GM12874 (cell line): ENCODE measurements at regions not wholly inside any gene's neighbourhood (a gene's known extent, or its start where the extent isn't known, plus 50 kb on each side); places are given as distances from the start of the nearest gene placed in this dataset.

ENCODE experiments used
- TF ChIP-seq, protein P1 (sequence below): IDR thresholded peaks from 2 replicates; pipeline ENCODE4 v1.5.1; 2011; ENCODE audit warnings: low read depth, mild to moderate bottlenecking, control low read depth, low read length, moderate library complexity; ENCODE audit not compliant: insufficient read depth

- TF ChIP-seq, protein P1, sequence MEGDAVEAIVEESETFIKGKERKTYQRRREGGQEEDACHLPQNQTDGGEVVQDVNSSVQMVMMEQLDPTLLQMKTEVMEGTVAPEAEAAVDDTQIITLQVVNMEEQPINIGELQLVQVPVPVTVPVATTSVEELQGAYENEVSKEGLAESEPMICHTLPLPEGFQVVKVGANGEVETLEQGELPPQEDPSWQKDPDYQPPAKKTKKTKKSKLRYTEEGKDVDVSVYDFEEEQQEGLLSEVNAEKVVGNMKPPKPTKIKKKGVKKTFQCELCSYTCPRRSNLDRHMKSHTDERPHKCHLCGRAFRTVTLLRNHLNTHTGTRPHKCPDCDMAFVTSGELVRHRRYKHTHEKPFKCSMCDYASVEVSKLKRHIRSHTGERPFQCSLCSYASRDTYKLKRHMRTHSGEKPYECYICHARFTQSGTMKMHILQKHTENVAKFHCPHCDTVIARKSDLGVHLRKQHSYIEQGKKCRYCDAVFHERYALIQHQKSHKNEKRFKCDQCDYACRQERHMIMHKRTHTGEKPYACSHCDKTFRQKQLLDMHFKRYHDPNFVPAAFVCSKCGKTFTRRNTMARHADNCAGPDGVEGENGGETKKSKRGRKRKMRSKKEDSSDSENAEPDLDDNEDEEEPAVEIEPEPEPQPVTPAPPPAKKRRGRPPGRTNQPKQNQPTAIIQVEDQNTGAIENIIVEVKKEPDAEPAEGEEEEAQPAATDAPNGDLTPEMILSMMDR, result no peak
These were observed 553.0 kb downstream of the RPS29 start for GRCh38 chr14:49033131-49033530.

DNA sequence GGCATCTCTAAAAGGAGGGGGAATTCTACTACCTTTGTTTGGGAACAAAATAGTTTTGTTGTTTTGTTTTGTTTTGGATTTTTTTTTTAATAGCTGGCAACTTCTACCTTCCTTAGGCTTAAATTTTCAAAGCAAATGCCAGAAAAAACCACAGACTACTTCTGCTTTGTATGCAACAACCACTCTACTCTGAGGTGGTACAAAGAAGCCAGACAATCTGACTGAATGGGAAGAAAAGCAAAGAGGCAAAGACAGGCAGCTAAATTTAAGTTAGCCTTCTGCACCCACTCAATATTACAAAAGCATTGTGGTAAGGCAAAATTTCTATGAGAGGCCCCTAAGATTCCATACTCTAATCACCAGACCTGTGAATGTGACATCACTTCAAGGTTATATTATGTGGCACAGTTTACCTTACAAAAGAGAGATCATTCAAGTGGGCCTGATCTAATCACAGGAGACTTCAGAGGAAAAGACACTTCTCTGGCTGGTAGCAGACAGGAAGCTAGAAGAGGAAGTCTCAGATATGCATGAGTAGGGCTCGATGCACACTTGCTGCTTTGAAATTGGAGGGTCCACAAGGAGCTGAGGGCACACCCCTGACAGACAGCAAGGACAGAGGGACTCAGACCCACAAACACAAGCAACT is 566.6 kb downstream of the RPS29 start:
- TF ChIP-seq, protein P1, result no peak

DNA sequence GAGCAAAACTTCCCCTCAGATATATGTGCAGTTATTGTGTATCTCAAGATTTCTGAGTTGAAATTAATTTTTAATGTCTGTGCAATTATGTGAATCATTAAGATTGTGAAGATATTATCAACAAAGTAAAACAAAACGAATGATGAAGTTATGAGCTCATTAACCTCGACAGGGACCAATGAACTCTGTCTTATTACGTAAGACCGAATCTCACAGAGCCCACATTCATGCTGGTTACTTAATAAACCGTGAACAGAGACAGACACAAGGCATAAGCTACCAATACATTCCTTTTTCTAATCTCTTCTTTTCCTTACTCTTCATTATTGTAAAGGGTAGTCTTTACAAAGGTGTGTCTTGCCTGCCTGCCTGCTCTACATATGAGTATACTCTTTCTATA is 568.7 kb downstream of the RPS29 start:
- TF ChIP-seq, protein P1, result no peak

GRCh38 chr14:49016381-49016780 is 569.8 kb downstream of the RPS29 start:
- TF ChIP-seq, protein P1, result no peak

GRCh38 chr14:49014476-49014875 is 571.7 kb downstream of the RPS29 start:
- TF ChIP-seq, protein P1, result no peak

GRCh38 chr14:49008363-49008762 is 577.8 kb downstream of the RPS29 start:
- TF ChIP-seq, protein P1, result no peak

GRCh38 chr14:48991141-48991540 is 595.0 kb downstream of the RPS29 start:
- TF ChIP-seq, protein P1, result no peak
